ENCODE measurements at regions not wholly inside any gene's neighbourhood (a gene's known extent, or its start where the extent isn't known, plus 50 kb on each side); places are given as distances from the start of the nearest gene placed in this dataset.
"Not testable (repeated sequence)": the region's sequence is repeated elsewhere in the genome, so short reads cannot be mapped to it uniquely, and the experiment has no call there.

- no peak for DNase-seq (ENCODE audit: low spot score)
Measured at GRCh38 chr21:16418642-16419041, 688.9 kb downstream of the USP25 start.

GRCh38 chr21:16419188-16419921 lies 689.6 kb downstream of the USP25 start:
- peak; percentile 88 for DNase-seq (ENCODE audit: low spot score)

GRCh38 chr21:16420031-16420724 lies 690.4 kb downstream of the USP25 start:
- peak; percentile 82 for DNase-seq (ENCODE audit: low spot score)

- DNase-seq (ENCODE audit: low spot score), result no peak
Measured at GRCh38 chr21:16421007-16421406, 691.2 kb downstream of the USP25 start.

- no peak for DNase-seq (ENCODE audit: low spot score)
Measured at GRCh38 chr21:16421965-16422364, 692.2 kb downstream of the USP25 start.

GRCh38 chr21:16422702-16423101 lies 692.9 kb downstream of the USP25 start:
- DNase-seq (ENCODE audit: low spot score), result no peak

- no peak for DNase-seq (ENCODE audit: low spot score)
Measured at GRCh38 chr21:16423921-16424320, 694.1 kb downstream of the USP25 start.

- peak; percentile 56 for DNase-seq (ENCODE audit: low spot score)
Measured at GRCh38 chr21:16424331-16424751, 694.6 kb downstream of the USP25 start.

GRCh38 chr21:16425376-16425775 lies 695.6 kb downstream of the USP25 start:
- no peak for DNase-seq (ENCODE audit: low spot score)

- no peak for DNase-seq (ENCODE audit: low spot score)
Measured at GRCh38 chr21:16426936-16427335, 697.2 kb downstream of the USP25 start.

GRCh38 chr21:16427587-16428087 lies 697.9 kb downstream of the USP25 start:
- no peak for DNase-seq (ENCODE audit: low spot score)

GRCh38 chr21:16437586-16437985 lies 707.8 kb downstream of the USP25 start:
- DNase-seq (ENCODE audit: low spot score), result peak; percentile 39

- DNase-seq (ENCODE audit: low spot score), result no peak
Measured at GRCh38 chr21:16438761-16439160, 709.0 kb downstream of the USP25 start.

- peak; percentile 20 for DNase-seq (ENCODE audit: low spot score)
Measured at GRCh38 chr21:16441789-16442188, 712.0 kb downstream of the USP25 start.

- peak; percentile 10 for DNase-seq (ENCODE audit: low spot score)
Measured at GRCh38 chr21:16454399-16454798, 724.6 kb downstream of the USP25 start.

GRCh38 chr21:16455526-16455925 lies 725.7 kb downstream of the USP25 start:
- DNase-seq (ENCODE audit: low spot score), result no peak

- no peak for DNase-seq (ENCODE audit: low spot score)
Measured at GRCh38 chr21:16455978-16456377, 726.2 kb downstream of the USP25 start.

GRCh38 chr21:16457498-16457897 lies 727.7 kb downstream of the USP25 start:
- no peak for DNase-seq (ENCODE audit: low spot score)

- no peak for DNase-seq (ENCODE audit: low spot score)
Measured at GRCh38 chr21:16460936-16461335, 731.2 kb downstream of the USP25 start.

- DNase-seq (ENCODE audit: low spot score), result not testable (repeated sequence)
Measured at GRCh38 chr21:16464211-16464889, 734.6 kb downstream of the USP25 start.

- no peak for DNase-seq (ENCODE audit: low spot score)
Measured at GRCh38 chr21:16468184-16468583, 738.4 kb downstream of the USP25 start.

- DNase-seq (ENCODE audit: low spot score), result peak; percentile 78
Measured at GRCh38 chr21:16473988-16474387, 744.2 kb downstream of the USP25 start.
